Fibroblast of skin of scalp (primary cell): ENCODE measurements at regions not wholly inside any gene's neighbourhood (a gene's known extent, or its start where the extent isn't known, plus 50 kb on each side); places are given as distances from the start of the nearest gene placed in this dataset.
A peak's percentile ranks its signal among the peaks of the same experiment; 100 is the strongest.
"Not testable (repeated sequence)": the region's sequence is repeated elsewhere in the genome, so short reads cannot be mapped to it uniquely, and the experiment has no call there.

Experiments
- DNase-seq: peaks from one replicate; pipeline ENCODE4 v3.0.0-alpha.2; 2013

DNA sequence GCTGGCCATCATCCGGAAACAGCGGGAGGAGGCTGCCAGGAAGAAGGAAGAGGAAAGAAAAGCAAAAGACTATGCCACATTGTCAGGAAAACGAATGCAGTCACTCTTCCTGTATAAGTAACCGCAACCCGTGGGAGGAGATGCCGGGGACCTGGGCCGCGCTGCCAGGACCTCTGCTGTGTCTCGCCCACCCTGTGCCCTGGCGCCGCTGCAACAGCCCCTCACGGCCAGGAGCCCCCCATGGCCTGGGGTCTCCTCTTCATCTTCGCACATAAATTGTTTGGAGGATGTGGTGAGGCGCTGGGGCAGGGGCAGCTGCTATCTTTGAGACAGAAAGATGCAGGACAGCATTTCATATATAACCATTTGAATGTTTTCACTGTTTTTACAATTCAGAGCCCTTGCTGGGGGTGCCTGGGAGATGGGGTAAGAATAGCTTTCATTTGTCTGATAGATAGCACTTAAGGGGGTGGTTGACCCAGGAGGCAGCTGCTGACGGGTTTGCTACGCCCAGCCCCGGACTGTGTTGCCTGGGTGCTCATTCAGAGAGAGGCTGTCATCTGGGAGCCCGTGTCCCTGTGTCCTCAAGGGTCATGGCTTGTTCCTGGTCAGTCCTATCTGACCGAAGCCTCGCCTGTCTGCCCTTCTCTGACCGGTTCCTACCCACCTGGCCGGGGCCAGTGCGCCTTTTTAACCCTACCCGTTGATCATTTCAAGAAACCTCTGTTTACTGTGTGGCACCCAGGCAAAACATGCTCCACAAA, 1067.7 kb upstream of the COX7C start:
- DNase-seq = no peak

DNA sequence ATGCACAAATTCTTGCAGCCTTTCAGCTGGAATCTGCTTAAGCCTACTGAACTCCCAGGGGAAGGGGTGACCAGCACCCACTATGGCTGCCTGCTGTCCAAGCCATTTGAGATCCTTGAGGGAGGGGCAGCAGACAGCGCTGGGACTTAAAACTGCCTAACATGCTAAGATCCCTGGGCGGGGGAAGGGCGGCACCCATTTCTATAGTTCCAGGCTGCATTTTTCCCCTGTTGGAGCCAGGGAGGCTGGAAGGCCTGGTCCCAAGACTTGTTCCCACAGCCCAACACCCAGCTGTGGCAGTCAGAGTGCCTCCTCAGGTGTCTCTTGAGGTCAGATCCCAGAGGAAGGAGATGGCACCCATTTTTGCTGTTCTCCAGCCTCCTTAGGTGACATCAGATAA, 1061.3 kb upstream of the COX7C start:
- DNase-seq = no peak

DNA sequence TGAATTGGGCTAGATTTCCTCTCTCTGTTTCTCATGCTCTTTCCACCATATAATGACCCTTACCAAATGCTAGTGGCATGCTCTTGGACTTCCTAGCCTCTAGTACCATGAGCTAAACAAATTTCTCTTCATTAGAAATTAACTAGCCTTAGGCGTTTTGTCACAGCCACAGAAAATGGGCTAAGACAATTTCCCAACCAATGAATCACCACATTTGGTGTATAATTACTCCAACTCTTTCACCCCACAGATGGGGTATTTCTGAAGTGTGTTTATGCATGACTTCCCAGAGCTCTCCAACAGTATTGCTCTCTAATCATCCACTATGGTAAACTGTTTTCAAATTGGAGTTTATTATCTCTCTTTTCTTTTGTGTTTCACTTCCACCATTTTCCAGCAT, 1041.1 kb upstream of the COX7C start:
- no peak for DNase-seq

DNA sequence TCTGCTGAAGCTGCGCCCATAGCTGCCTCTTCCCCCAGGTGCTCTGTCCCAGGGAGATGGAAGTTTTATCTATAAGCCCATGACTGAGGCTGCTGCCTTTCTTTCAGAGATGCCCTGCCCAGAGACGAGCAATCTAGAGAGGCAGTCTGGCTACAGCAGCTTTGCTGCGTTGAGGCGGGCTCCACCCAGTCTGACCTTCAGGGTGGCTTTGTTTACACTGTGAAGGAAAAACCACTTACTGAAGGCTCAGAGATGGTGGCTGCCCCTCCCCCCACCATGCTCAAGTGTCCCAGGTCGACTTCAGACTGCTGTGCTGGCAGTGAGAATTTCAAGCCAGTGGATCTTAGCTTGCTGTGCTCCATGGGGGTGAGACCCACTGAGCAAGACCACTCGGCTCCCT, 1029.9 kb upstream of the COX7C start:
- not testable (repeated sequence) for DNase-seq

DNA sequence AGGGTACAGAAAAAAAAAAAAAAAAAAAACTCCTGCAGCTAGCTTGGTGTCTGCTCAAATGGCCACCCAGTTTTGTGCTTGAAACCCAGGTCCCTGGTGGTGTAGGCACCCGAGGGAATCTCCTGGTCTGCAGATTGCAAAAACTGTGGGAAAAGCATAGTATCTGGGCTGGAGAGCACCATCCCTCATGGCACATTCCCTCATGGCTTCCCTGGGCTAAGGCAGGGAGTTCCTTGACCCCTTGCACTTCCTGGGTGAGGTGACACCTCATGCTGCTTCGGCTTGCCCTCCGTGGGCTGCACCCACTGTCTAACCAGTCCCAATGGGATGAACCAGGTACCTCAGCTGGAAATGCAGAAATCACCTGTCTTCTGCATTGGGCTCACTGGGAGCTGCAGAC, 1029.5 kb upstream of the COX7C start:
- not testable (repeated sequence) for DNase-seq

DNA sequence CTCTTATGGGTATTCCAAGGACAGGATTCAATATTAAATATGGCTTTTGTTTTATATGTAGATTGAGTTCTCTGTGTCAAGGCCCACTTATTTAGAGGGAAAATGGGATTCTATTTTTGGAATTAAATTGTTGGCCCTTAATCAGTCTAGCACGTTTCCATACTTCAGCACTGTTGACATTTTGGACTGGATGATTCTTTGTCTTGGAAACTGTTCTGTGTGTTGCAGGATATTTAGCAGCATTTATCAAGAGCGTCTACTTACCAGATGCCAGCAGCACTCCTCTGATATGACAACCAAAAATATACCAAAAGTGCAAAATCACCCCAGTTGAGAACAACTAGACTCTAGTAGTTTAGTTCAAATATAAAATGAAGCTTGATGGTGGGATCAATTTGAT, 1027.0 kb upstream of the COX7C start:
- DNase-seq = no peak

DNA sequence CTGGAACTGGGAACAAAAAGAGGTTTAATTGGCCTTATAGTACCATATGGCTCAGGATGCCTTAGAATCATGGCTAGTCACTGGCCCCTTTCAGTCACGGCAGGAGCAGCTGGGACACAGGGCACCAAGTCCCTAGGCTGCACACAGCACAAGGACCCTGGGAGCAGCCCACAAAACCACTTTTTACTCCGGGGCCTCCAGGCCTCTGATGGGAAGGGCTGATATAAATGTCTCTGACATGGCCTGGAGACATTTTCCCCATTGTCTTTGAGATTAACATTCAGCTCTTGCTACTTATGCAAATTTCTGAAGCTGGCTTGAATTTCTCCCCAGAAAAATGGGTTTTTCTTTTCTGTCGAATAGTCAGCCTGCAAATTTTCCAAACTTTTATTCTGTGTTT, 1026.4 kb upstream of the COX7C start:
- DNase-seq = no peak

DNA sequence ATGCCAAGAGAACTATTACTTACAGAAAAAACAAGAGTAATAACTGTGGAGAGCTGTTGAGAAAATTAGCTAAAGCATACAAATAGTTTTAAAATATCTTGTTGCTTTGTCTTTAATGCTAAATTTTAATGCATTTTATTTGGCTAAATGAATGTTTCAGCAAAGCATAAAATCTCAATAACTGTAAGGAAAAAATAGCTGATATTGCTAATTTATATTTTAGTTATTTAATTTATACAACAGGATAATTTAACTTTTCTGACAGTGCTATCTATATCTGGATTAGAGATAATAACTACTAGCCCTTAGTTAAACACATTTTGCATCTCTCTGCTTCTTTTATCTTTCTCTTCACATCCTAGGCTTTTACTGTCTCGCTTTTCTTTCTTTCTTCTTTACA, 1014.9 kb upstream of the COX7C start:
- DNase-seq = no peak

DNA sequence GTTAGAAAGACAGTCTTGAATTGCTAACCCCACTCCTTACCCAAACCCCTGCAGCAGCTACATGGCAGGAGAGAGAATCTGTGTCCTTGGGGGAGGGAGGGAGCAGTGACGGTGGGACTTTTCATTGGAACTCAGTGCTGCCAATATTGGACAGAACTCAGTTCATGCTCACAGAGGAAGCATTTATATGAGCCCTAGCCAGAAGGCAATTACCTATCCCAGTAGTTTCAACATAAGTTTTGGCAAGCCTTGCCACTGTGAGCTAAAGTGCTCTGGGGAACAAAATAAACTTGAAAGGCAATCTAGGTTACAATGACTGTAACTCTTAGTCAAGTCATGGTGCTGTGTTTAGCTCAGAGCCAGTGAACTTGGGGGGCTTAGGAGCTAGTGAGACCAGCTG, 1013.4 kb upstream of the COX7C start:
- DNase-seq = no peak

DNA sequence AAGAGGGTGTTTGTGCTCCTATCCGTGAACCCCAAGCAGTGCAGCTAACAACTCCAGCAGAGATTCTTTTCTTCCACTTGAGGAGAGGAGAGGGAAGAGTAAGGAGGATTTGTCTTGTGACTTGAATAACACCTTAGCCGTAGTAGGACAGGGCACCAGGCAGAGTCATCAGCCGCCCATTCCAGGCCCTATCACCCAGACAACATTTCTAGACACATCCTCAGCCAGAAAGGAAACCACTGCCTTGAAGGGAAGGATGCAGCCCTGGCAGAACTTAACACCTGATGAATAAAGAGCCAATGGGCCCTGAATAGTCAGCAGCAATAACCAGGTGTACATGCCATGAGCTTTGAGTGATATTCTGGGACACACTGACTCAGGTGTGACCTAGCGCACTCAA, 1013.0 kb upstream of the COX7C start:
- no peak for DNase-seq

DNA sequence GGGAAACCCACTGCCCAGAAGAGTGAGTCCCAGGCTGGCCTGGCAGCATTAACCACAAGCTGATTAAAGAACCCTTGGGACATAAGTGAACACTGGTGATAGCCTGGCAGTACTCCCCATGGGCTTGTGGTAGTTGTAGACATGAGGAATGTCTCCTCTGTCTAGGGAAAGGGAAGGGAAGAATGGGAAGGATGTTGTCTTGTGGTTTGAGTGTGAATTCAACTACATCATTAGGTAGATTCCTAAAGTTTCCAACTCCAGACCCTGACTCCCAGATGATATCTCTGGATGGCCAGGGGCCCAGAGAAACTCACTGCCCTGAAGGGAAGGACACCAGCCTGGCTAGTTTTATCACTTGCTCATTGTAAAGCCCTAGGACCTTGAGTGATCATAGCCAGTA, 1012.4 kb upstream of the COX7C start:
- no peak for DNase-seq

DNA sequence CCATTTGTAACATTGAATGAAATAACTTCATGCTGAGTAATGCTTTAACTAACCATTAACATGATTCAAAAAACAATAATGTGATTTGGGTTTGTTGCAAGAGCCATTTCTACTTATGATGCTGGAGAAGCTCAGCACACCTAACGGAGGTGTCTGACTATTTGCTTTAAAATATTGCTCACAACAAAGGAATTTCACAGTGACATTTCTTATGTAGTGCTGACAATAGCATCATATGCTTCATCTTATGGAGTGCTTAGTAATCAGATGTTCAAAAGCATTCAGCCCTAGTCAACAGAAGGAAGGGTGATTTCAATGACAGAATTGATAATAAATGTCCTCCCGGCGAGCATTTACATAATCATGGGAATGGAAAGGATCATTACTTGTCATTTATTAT, 1003.3 kb upstream of the COX7C start:
- no peak for DNase-seq

DNA sequence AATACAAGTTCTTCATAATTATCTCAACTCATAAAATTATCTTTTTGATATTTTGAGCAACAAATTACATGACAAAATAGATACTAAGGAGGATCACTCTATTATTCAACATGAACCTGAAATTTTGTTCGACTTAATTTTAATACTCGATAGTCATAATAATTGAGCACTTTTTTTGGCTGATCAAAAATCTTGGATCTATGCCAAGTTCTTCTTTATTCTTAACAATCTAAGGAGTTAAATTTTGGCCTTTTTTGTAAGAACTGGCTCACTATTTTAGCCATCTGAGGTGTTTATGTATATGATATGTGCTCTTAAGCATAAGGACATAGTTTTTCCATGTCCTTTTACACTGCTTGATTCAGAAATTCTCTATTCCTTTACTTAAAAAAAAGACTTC, 996.1 kb upstream of the COX7C start:
- no peak for DNase-seq

DNA sequence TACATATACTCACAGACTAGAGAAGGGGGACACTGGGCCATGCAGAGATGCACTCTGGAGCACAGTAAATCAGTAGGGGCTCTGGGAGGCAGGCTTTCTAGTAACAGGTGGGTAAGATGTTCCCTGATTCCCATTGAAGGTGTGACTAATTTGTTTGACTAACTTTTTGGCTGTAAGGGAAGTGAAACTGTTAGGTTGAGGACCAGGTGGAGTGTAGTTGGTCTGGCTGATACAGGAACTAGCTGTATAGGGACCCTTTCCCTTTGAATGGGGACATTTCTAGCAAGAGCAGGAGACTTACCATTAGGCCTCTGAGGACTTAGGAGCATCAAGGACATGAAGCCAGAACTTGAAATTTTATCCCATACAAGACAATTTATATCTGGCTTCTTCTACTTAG, 989.6 kb upstream of the COX7C start:
- no peak for DNase-seq

DNA sequence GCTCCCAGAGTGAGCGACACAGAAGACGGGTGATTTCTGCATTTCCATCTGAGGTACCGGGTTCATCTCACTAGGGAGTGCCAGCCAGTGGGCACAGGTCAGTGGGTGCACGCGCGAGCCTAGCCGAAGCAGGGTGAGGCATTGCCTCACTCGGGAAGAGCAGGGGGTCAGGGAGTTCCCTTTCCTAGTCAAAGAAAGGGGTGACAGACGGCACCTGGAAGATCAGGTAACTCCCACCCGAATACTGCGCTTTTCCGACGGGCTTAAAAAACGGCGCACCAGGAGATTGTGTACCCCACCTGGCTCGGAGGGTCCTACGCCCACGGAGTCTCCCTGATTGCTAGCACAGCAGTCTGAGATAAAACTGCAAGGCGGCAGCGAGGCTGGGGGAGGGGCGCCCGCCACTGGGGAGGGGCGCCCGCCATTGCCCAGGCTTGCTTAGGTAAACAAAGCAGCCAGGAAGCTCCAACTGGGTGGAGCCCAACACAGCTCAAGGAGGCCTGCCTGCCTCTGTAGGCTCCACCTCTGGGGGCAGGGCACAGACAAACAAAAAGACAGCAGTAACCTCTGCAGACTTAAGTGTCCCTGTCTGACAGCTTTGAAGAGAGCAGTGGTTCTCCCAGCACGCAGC, 979.1 kb upstream of the COX7C start:
- not testable (repeated sequence) for DNase-seq

DNA sequence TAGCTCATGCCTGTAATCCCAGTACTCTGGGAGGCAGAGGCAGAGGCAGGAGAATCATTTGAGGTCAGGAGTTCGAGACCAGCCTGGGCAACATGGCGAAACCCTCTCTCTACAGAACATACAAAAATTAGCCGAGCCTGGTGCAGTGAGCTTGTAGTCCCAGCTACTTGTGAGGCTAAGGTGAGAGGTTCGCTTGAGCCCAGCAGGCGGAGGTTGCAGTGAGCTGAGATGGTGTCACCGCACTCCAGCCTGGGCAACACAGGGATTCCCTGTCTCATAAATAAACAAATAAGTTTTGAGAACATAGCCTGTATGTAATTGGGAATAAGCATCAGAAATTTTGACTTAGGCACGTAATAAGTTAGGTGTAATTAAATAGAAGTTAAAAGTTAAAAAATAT, 971.7 kb upstream of the COX7C start:
- DNase-seq = no peak

DNA sequence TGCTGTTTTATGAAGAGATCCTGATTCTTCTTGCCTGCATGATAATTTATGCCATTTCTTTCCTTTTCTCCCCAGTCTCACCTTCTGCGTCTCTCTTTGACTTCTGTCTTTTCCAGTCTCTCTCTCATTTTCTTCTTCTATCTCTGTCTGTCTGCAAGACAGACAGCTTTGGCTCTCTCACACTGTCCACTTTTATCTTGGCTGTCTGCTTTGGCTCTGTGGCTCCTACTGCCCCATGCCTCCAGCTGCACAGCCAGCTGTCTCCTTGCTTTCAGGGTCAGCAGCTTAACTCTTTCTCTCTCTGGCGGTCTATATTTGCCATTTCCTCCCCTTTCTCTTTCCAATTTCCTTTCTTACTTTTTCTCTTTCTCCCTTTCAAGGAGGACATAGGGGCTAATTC, 971.1 kb upstream of the COX7C start:
- no peak for DNase-seq

DNA sequence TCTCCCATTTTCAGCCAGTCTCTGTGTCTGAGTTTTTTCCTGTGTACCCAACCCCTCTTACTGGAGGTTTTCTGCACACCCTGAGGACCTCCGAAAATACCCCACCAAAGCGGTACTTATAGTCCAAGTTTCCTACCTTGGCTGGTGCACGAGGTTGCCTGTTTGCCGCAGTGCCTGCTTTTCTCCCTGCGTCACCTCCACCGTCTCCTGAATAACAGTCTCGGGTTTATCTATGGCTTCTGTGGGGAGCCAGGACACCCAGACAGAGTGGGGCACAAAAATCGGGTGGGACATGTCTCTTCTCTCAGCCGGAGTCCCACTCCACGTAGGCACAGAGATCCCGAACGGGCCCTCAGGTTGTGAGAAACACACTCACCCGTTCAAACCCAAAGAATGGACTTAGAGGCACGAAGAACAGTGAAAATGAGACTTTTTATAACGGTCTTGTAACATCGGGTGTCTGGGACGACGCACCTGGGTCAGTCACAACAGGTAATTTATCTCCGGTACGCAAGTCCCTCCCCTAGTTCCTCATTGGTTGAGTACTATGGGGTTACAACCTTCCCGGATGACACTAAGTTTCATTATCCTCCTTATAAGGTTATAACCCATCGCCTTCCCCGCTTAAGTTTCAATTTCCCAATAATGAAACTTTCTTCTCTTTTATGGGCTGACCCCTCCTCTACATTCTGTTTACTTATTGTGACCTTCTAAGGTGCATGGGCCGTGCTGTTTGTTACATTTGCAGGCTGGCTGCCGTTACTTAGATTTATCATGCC, 970.2 kb upstream of the COX7C start:
- no peak for DNase-seq

DNA sequence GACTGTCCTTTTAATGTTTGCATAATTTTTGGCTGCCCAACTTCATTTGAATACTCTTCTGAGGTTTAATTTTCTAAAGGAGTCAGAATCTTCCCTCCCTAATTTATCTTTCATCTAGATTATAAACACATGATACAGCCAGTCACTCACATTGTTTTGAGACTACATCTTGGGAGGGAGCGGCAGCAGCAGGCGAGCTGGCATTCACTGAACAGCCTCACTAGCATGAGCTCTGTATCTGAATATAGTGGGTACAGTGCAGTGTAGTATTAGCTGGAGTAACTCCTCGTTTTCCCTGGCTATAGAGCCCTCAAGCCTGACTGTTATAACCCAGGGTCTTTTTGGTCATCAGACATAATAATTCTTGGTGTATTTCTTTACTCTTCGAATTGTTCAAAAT, 969.2 kb upstream of the COX7C start:
- no peak for DNase-seq

DNA sequence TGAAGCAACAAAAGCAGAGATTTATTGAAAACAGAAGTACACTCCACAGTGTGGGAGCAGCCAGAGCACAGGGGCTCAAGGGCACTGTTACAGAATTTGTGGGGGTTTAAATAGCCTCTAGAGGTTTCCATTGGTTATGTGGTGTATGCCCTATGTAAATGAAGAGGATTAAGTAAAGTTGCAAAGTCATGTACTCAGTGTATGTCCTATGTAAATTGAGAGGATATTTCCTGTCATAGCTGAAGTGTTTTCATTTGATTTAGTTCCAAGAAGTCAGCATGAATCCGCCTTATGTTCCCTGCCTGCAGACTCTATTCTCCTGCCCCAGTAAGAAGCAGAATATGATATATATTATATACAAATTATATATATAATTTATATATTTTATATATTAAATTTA, 966.0 kb upstream of the COX7C start:
- peak; percentile 0 for DNase-seq

DNA sequence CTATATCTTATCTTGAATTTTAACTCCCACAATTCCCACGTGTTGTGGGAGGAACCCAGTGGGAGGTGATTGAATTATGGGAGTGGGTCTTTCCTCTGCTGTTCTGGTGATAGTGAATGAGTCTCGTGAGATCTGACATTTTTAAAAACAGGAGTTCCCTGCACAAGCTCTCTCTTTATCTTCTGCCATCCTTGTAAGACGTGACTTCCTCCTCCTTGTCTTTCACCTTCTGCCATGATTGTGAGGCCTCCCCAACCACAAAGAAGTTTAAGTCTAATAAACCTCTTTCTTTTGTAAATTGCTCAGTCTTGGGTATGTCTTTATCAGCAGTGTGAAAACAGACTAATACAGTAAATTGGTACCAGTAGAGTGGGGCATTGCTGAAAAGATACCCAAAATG, 963.6 kb upstream of the COX7C start:
- DNase-seq = not testable (repeated sequence)

DNA sequence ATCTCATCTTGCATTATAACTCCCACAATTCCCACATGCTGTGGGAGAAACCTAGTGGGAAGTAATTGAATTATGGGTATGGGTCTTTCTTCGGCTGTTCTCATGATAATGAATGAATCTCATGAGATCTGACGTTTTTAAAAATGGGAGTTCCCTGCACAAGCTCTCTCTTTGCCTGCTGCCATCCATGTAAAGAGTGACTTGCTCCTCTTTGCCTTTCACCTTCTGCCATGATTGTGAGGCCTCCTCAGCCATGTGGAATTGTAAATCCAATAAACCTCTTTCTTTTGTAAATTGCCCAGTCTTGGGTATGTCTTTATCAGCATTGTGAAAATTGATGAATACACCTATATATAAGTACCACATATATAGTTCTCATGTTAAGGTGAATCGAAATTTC, 961.7 kb upstream of the COX7C start:
- no peak for DNase-seq

DNA sequence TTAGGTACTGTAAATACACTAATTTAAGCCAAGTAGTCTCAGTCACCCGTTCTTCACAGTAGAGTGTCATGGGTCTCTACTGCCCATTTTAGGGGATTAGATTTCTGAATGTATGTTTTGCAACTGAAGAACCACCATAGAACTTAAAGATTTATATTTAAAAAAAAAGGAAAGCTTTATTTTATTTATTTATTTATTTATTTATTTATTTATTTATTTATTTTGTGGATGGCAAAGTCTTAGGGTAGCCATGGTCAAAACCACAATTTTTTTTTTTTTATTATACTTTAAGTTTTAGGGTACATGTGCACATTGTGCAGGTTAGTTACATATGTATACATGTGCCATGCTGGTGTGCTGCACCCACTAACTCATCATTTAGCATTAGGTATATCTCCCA, 960.4 kb upstream of the COX7C start:
- not testable (repeated sequence) for DNase-seq
